ENCODE measurements at regions not wholly inside any gene's neighbourhood (a gene's known extent, or its start where the extent isn't known, plus 50 kb on each side); places are given as distances from the start of the nearest gene placed in this dataset.

DNA sequence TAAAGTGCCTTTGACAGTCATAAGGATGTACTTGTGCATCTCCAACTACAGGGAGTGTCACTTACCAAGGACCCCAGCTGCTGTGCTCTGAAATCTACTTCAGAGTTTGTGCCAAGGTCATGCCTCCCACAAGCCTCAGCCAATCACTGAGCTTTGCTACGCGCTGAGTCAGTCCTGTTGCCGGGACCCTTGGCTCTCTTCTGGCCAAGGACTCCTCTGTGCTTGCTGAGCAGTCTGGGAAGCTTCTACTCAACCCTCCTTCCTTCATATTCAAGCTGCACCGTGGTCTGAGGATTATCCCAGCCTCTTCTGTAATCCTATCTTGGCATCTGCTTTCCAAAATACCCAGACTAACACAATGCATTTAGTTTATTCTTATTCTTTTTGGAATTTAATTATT, 398.9 kb upstream of the FANCL start:
- H3K27ac ChIP-seq, result no peak overlapping the region
- intact Hi-C loops (cut with DNase I), result no loop called here
- H3K4me3 ChIP-seq, result no peak overlapping the region
- TF ChIP-seq, protein P1, sequence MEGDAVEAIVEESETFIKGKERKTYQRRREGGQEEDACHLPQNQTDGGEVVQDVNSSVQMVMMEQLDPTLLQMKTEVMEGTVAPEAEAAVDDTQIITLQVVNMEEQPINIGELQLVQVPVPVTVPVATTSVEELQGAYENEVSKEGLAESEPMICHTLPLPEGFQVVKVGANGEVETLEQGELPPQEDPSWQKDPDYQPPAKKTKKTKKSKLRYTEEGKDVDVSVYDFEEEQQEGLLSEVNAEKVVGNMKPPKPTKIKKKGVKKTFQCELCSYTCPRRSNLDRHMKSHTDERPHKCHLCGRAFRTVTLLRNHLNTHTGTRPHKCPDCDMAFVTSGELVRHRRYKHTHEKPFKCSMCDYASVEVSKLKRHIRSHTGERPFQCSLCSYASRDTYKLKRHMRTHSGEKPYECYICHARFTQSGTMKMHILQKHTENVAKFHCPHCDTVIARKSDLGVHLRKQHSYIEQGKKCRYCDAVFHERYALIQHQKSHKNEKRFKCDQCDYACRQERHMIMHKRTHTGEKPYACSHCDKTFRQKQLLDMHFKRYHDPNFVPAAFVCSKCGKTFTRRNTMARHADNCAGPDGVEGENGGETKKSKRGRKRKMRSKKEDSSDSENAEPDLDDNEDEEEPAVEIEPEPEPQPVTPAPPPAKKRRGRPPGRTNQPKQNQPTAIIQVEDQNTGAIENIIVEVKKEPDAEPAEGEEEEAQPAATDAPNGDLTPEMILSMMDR (IDR thresholded peaks at IDR 0.05), result no peak
- TF ChIP-seq POLR2A (IDR thresholded peaks at IDR 0.05), result no peak
- no peaks in the 10 kb centered on the region for H3K36me3 ChIP-seq (replicated peaks in 1 of 2; ENCODE audit: insufficient read depth in 1 of 2, low read depth in 2 of 2)
- no peaks in the 10 kb centered on the region for H3K9me3 ChIP-seq
- no peak for DNase-seq
- H3K4me1 ChIP-seq, result no peaks in the 10 kb centered on the region
- no peak for ATAC-seq
- WGBS, 2 donors, result 71 to 83% methylated on average over 4 of the region's 4 CpGs
- H3K27me3 ChIP-seq, result no peaks in the 10 kb centered on the region

- 31 to 41% methylated on average over 3 of the region's 3 CpGs for WGBS, 2 donors
- intact Hi-C loops (cut with DNase I), result no loop called here
- ATAC-seq, result peak; percentile 47
- Histone ChIP-seq H3K9me3 (no peaks in the 10 kb centered on the region), H3K27me3 (no peaks in the 10 kb centered on the region), H3K36me3 (replicated peaks in 1 of 2; ENCODE audit: insufficient read depth in 1 of 2, low read depth in 2 of 2) (no peaks in the 10 kb centered on the region), H3K4me1 (no peaks in the 10 kb centered on the region), H3K4me3 (no peak overlapping the region), H3K27ac (no peak overlapping the region)
- TF ChIP-seq, protein P1 (IDR thresholded peaks at IDR 0.05), result no peak
- TF ChIP-seq POLR2A (IDR thresholded peaks at IDR 0.05), result no peak
- no peak for DNase-seq
These were observed 397.2 kb upstream of the FANCL start for GRCh38 chr2:58638256-58638805.

DNA sequence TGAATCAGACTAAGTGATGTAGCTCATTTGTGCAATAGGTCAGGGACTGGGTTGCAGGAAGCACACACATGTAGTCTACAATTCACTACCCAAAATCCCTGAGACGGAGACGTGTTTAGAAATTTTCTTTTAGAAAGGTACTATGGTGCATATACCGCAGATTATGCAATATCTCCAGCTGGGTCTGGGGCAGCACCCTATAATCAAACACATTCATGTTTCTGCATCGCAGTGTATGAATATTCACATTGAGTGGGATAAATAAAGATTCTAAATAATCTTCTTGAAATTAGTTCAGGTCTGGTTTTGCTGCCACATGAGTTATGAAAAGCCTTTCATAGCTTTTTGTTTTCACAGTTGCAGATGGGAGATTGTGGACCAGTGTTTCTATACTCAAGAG, 395.7 kb upstream of the FANCL start:
- Histone ChIP-seq H3K9me3 (no peaks in the 10 kb centered on the region), H3K27ac (no peak overlapping the region), H3K4me3 (no peak overlapping the region), H3K27me3 (no peaks in the 10 kb centered on the region), H3K4me1 (no peaks in the 10 kb centered on the region), H3K36me3 (replicated peaks in 1 of 2; ENCODE audit: insufficient read depth in 1 of 2, low read depth in 2 of 2) (no peaks in the 10 kb centered on the region)
- 84% methylated on average over 4 of the region's 4 CpGs for WGBS, 2 donors
- ATAC-seq, result no peak
- DNase-seq, result no peak
- intact Hi-C loops (cut with DNase I), result no loop called here
- TF ChIP-seq, protein P1 (IDR thresholded peaks at IDR 0.05), result no peak
- TF ChIP-seq POLR2A (IDR thresholded peaks at IDR 0.05), result no peak

- 71 to 72% methylated on average over 5 of the region's 5 CpGs for WGBS, 2 donors
- Histone ChIP-seq H3K4me3 (no peak overlapping the region), H3K27ac (no peak overlapping the region), H3K36me3 (replicated peaks in 1 of 2; ENCODE audit: insufficient read depth in 1 of 2, low read depth in 2 of 2) (no peaks in the 10 kb centered on the region), H3K9me3 (no peaks in the 10 kb centered on the region), H3K27me3 (no peaks in the 10 kb centered on the region), H3K4me1 (no peaks in the 10 kb centered on the region)
- no peak for TF ChIP-seq POLR2A (IDR thresholded peaks at IDR 0.05)
- TF ChIP-seq, protein P1 (IDR thresholded peaks at IDR 0.05), result no peak
- DNase-seq (no peak), ATAC-seq (no peak)
- intact Hi-C loops (cut with DNase I), result no loop called here
These were observed 394.8 kb upstream of the FANCL start for GRCh38 chr2:58635801-58636375.
